Neural cell (in vitro differentiated cells): ENCODE measurements at regions not wholly inside any gene's neighbourhood (a gene's known extent, or its start where the extent isn't known, plus 50 kb on each side); places are given as distances from the start of the nearest gene placed in this dataset.

ENCODE experiments used
- H2AFZ ChIP-seq: fragments of 200-600, 300-800 bp; sonication (generic), shearing (Covaris generic); 2 replicates; pipeline ENCODE4 v1.6.0; 2014; ENCODE audit warnings: low read depth, mild to moderate bottlenecking, antibody characterized with exemption, low read length, moderate library complexity
- H3F3A ChIP-seq: fragments of 200-600 bp; shearing (Covaris generic); 2 replicates; pipeline ENCODE4 v1.6.1; 2016; ENCODE audit warnings: mild to moderate bottlenecking, moderate library complexity, mixed read lengths, antibody characterized with exemption, low read length; ENCODE audit not compliant: insufficient read depth, poor library complexity, severe bottlenecking
- H3K27ac ChIP-seq: fragments of 200-600, 300-800 bp; sonication (generic), shearing (Covaris generic); 2 replicates; pipeline ENCODE4 v1.5.1; 2014; ENCODE audit warnings: mild to moderate bottlenecking, low read length, moderate library complexity
- H3K27me3 ChIP-seq: fragments of 300-800, 200-600 bp; sonication (generic), shearing (Covaris generic); 2 replicates; pipeline ENCODE4 v1.6.0; 2014; ENCODE audit warnings: mild to moderate bottlenecking, low read depth, low read length, moderate library complexity; ENCODE audit not compliant: insufficient read depth
- H3K36me3 ChIP-seq: fragments of 300-800, 200-600 bp; sonication (generic), shearing (Covaris generic); 2 replicates; pipeline ENCODE4 v1.5.1; 2014; ENCODE audit warnings: mild to moderate bottlenecking, antibody characterized with exemption, low read length, moderate library complexity; ENCODE audit not compliant: insufficient read depth
- H3K4me2 ChIP-seq: fragments of 300-800, 200-600 bp; sonication (generic), shearing (Covaris generic); 2 replicates; pipeline ENCODE4 v1.6.0; 2014; ENCODE audit warnings: mild to moderate bottlenecking, low read length
- H3K4me3 ChIP-seq: fragments of 300-800, 200-600 bp; sonication (generic), shearing (Covaris generic); 2 replicates; pipeline ENCODE4 v1.5.1; 2014; ENCODE audit warnings: mild to moderate bottlenecking, low read length, moderate library complexity
- H3K79me2 ChIP-seq: fragments of 200-600 bp; shearing (Covaris generic); replicated peaks from 2 replicates; pipeline ENCODE4 v1.6.0; 2014; ENCODE audit warnings: mild to moderate bottlenecking, low read length, moderate library complexity; ENCODE audit not compliant: insufficient read depth
- H3K9ac ChIP-seq: fragments of 300-800, 200-600 bp; sonication (generic), shearing (Covaris generic); 2 replicates; pipeline ENCODE4 v1.6.1; 2016; ENCODE audit warnings: mild to moderate bottlenecking, low read length, mixed read lengths
- H3K9me2 ChIP-seq: fragments of 200-600 bp; shearing (Covaris generic); 2 replicates; pipeline ENCODE4 v1.6.1; 2016; ENCODE audit warnings: mild to moderate bottlenecking, low read length, mixed read lengths; ENCODE audit not compliant: insufficient read depth
- H3K9me3 ChIP-seq: fragments of 200-600, 300-800 bp; sonication (generic), shearing (Covaris generic); 2 replicates; pipeline ENCODE4 v1.6.1; 2016; ENCODE audit warnings: mild to moderate bottlenecking, mixed run types, low read length, moderate library complexity, mixed read lengths
- H4K20me1 ChIP-seq: fragments of 200-600 bp; shearing (Covaris generic); 2 replicates; pipeline ENCODE4 v1.6.1; 2016; ENCODE audit warnings: mild to moderate bottlenecking, mixed run types; ENCODE audit not compliant: insufficient read depth
- EP300 ChIP-seq: fragments of 450-650 bp; conservative IDR thresholded peaks from 2 replicates; pipeline ENCODE4 v1.6.1; 2014; ENCODE audit warnings: antibody characterized with exemption, mild to moderate bottlenecking, moderate library complexity; ENCODE audit not compliant: poor library complexity, severe bottlenecking
- EZH2 ChIP-seq: fragments of 200-600, 300-800 bp; shearing (Covaris generic), sonication (generic); IDR thresholded peaks from 2 replicates; pipeline ENCODE4 v1.6.1; 2014; ENCODE audit warnings: antibody characterized with exemption, low read length, borderline replicate concordance, mild to moderate bottlenecking; ENCODE audit not compliant: insufficient read depth, poor library complexity, severe bottlenecking
- MXI1 ChIP-seq: fragments of 450-650 bp; conservative IDR thresholded peaks from 2 replicates; pipeline ENCODE4 v1.6.1; 2014; ENCODE audit warnings: antibody characterized with exemption, mild to moderate bottlenecking; ENCODE audit not compliant: poor library complexity, severe bottlenecking
- POLR2AphosphoS5 ChIP-seq: IDR thresholded peaks from 2 replicates; pipeline ENCODE4 v1.6.1; 2012
- RAD21 ChIP-seq: fragments of 450-650 bp; conservative IDR thresholded peaks from 2 replicates; pipeline ENCODE4 v1.6.1; 2014; ENCODE audit warnings: antibody characterized with exemption, mild to moderate bottlenecking, moderate library complexity
- SMC3 ChIP-seq: fragments of 450-650 bp; conservative IDR thresholded peaks from 2 replicates; pipeline ENCODE4 v1.6.1; 2014; ENCODE audit warnings: antibody characterized with exemption, mild to moderate bottlenecking, moderate library complexity; ENCODE audit not compliant: poor library complexity
- TAF1 ChIP-seq: IDR thresholded peaks from 2 replicates; pipeline ENCODE4 v1.6.1; 2012; ENCODE audit warnings: low read depth
- TF ChIP-seq, protein P1 (sequence below): IDR thresholded peaks from 2 replicates; pipeline ENCODE4 v1.6.1; 2012; ENCODE audit warnings: borderline replicate concordance
- TF ChIP-seq, protein P2 (sequence below): fragments of 450-650 bp; IDR thresholded peaks from 2 replicates; pipeline ENCODE4 v1.5.1; 2014; ENCODE audit warnings: antibody characterized with exemption, mild to moderate bottlenecking, moderate library complexity; ENCODE audit not compliant: poor library complexity, severe bottlenecking

DNA sequence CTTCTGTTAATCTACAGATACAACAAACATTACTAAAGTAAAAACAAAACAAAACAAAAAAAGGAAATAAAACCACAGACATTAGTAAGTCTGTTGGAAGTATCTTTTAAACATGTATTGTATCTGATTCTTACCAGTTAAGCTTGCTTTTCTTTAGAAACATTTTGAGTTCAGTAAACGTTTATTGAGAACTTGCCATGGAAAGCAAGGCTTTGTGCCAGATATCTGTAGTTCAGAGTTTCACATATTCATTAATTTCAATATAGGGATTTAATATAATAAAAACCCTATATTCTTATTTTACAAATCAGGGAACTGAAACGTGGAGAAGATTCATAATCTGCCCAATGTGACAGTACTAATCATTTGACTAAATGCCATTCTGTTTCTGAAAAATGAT is 1101.0 kb upstream of the GYPC start:
- H3K4me3 ChIP-seq = no peak overlapping the region
- TF ChIP-seq MXI1 = no peak
- TF ChIP-seq RAD21 = no peak
- TF ChIP-seq TAF1 = no peak
- no peak for TF ChIP-seq SMC3
- TF ChIP-seq, protein P1, sequence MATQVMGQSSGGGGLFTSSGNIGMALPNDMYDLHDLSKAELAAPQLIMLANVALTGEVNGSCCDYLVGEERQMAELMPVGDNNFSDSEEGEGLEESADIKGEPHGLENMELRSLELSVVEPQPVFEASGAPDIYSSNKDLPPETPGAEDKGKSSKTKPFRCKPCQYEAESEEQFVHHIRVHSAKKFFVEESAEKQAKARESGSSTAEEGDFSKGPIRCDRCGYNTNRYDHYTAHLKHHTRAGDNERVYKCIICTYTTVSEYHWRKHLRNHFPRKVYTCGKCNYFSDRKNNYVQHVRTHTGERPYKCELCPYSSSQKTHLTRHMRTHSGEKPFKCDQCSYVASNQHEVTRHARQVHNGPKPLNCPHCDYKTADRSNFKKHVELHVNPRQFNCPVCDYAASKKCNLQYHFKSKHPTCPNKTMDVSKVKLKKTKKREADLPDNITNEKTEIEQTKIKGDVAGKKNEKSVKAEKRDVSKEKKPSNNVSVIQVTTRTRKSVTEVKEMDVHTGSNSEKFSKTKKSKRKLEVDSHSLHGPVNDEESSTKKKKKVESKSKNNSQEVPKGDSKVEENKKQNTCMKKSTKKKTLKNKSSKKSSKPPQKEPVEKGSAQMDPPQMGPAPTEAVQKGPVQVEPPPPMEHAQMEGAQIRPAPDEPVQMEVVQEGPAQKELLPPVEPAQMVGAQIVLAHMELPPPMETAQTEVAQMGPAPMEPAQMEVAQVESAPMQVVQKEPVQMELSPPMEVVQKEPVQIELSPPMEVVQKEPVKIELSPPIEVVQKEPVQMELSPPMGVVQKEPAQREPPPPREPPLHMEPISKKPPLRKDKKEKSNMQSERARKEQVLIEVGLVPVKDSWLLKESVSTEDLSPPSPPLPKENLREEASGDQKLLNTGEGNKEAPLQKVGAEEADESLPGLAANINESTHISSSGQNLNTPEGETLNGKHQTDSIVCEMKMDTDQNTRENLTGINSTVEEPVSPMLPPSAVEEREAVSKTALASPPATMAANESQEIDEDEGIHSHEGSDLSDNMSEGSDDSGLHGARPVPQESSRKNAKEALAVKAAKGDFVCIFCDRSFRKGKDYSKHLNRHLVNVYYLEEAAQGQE = no peak
- TF ChIP-seq EZH2 = no peak
- TF ChIP-seq EP300 = no peak
- no peak for TF ChIP-seq POLR2AphosphoS5
- TF ChIP-seq, protein P2, sequence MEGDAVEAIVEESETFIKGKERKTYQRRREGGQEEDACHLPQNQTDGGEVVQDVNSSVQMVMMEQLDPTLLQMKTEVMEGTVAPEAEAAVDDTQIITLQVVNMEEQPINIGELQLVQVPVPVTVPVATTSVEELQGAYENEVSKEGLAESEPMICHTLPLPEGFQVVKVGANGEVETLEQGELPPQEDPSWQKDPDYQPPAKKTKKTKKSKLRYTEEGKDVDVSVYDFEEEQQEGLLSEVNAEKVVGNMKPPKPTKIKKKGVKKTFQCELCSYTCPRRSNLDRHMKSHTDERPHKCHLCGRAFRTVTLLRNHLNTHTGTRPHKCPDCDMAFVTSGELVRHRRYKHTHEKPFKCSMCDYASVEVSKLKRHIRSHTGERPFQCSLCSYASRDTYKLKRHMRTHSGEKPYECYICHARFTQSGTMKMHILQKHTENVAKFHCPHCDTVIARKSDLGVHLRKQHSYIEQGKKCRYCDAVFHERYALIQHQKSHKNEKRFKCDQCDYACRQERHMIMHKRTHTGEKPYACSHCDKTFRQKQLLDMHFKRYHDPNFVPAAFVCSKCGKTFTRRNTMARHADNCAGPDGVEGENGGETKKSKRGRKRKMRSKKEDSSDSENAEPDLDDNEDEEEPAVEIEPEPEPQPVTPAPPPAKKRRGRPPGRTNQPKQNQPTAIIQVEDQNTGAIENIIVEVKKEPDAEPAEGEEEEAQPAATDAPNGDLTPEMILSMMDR = no peak
- no peaks in the 10 kb centered on the region for H4K20me1 ChIP-seq
- H2AFZ ChIP-seq = no peak overlapping the region
- no peak overlapping the region for H3K27ac ChIP-seq
- H3K9me2 ChIP-seq = no peaks in the 10 kb centered on the region
- no peaks in the 10 kb centered on the region for H3F3A ChIP-seq
- H3K4me2 ChIP-seq = no peak overlapping the region
- H3K36me3 ChIP-seq = no peaks in the 10 kb centered on the region
- H3K9ac ChIP-seq = no peak overlapping the region
- H3K9me3 ChIP-seq = no peaks in the 10 kb centered on the region
- no peaks in the 10 kb centered on the region for H3K79me2 ChIP-seq
- H3K27me3 ChIP-seq = no peaks in the 10 kb centered on the region

DNA sequence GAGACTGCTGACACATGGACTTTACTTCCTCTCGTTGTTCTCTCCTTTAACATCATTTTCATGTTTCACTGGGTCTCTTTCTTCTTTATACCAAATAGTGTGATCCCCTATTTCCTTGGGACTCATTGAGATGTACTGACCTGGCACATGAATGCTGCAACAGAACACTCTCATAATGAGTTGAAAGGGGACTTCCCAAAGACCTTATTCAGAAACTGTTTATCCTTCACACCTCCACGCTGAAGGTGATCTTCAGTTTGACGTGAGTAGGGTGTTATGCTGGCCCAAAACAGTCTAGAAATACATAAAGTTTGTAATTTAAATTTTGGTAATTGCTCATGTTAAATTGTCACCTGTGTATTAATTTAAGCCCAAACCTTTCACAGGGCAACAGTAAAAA is 1096.8 kb upstream of the GYPC start:
- no peaks in the 10 kb centered on the region for H3K9me2 ChIP-seq
- H3K9ac ChIP-seq = no peak overlapping the region
- H3K36me3 ChIP-seq = no peaks in the 10 kb centered on the region
- no peaks in the 10 kb centered on the region for H3F3A ChIP-seq
- H3K4me3 ChIP-seq = no peak overlapping the region
- H3K4me2 ChIP-seq = no peak overlapping the region
- no peaks in the 10 kb centered on the region for H3K79me2 ChIP-seq
- H3K27ac ChIP-seq = no peak overlapping the region
- no peaks in the 10 kb centered on the region for H4K20me1 ChIP-seq
- no peaks in the 10 kb centered on the region for H3K27me3 ChIP-seq
- H2AFZ ChIP-seq = no peak overlapping the region
- H3K9me3 ChIP-seq = no peaks in the 10 kb centered on the region
- no peak for TF ChIP-seq EZH2
- no peak for TF ChIP-seq MXI1
- TF ChIP-seq, protein P2 = no peak
- TF ChIP-seq EP300 = no peak
